Ammon's horn (tissue), 1 donor: ENCODE measurements at regions not wholly inside any gene's neighbourhood (a gene's known extent, or its start where the extent isn't known, plus 50 kb on each side); places are given as distances from the start of the nearest gene placed in this dataset.

Experiments used
- DNase-seq: peaks from one replicate; pipeline ENCODE4 v3.0.0-alpha.2; 2016; ENCODE audit warnings: low spot score

- DNase-seq: no peak
Measured at GRCh38 chr6:109226353-109226752, 131.0 kb downstream of the CEP57L1 start.

DNA sequence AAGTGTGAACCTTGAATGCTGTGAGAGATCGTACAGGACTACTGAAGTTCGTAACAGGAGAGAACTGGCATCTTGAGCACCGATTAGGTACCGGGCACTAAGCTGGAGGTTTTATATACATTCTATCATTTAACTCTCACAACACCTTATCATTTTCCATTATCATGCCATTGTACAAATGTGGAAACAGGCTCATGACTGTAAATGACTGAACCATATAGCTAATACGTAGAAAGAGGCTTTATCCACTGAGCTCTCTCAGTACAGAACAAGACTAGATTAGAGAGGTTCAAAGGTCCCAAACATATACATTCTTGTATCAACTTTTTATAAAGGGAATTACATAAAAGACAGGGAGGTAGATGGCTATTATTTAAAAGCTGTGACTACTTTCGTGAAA lies 130.6 kb downstream of the CEP57L1 start:
- DNase-seq: no peak

GRCh38 chr6:109224994-109225393 lies 129.7 kb downstream of the CEP57L1 start:
- no peak for DNase-seq

- DNase-seq: no peak
Measured at GRCh38 chr6:109224107-109224875, 129.0 kb downstream of the CEP57L1 start.

- no peak for DNase-seq
Measured at GRCh38 chr6:109222848-109223247, 127.5 kb downstream of the CEP57L1 start.

GRCh38 chr6:109221543-109222195 lies 126.4 kb downstream of the CEP57L1 start:
- no peak for DNase-seq
